HG03280 (cell line): ENCODE measurements at regions not wholly inside any gene's neighbourhood (a gene's known extent, or its start where the extent isn't known, plus 50 kb on each side); places are given as distances from the start of the nearest gene placed in this dataset.
"Not testable (repeated sequence)": the region's sequence is repeated elsewhere in the genome, so short reads cannot be mapped to it uniquely, and the experiment has no call there.

Experiments used
- ATAC-seq: cut with Tn5 transposase; IDR thresholded peaks from one replicate; pipeline ENCODE4 v1.9.1; 2021; ENCODE audit warnings: mild to moderate bottlenecking, moderate library complexity; ENCODE audit not compliant: unreplicated experiment

- ATAC-seq: no peak
Observed at GRCh38 chr7:112668561-112668960, 121.6 kb downstream of the TMEM168 start.

GRCh38 chr7:112669306-112669705 is 120.9 kb downstream of the TMEM168 start:
- ATAC-seq: no peak

- ATAC-seq: no peak
Observed at GRCh38 chr7:112670193-112670592, 120.0 kb downstream of the TMEM168 start.

- no peak for ATAC-seq
Observed at GRCh38 chr7:112678626-112679025, 111.6 kb downstream of the TMEM168 start.

- not testable (repeated sequence) for ATAC-seq
Observed at GRCh38 chr7:112689466-112690177, 100.6 kb downstream of the TMEM168 start.

GRCh38 chr7:112692333-112692732 is 97.9 kb downstream of the TMEM168 start:
- no peak for ATAC-seq

- not testable (repeated sequence) for ATAC-seq
Observed at GRCh38 chr7:112697211-112697610, 93.0 kb downstream of the TMEM168 start.

- ATAC-seq: no peak
Observed at GRCh38 chr7:112699725-112700513, 90.3 kb downstream of the TMEM168 start.

GRCh38 chr7:112701456-112701855 is 88.7 kb downstream of the TMEM168 start:
- no peak for ATAC-seq

GRCh38 chr7:112707655-112708054 is 82.5 kb downstream of the TMEM168 start:
- ATAC-seq: no peak

- ATAC-seq: no peak
Observed at GRCh38 chr7:112708236-112708635, 82.0 kb downstream of the TMEM168 start.
